Limb (tissue), 2 donors: ENCODE measurements at regions not wholly inside any gene's neighbourhood (a gene's known extent, or its start where the extent isn't known, plus 50 kb on each side); places are given as distances from the start of the nearest gene placed in this dataset.
"Not testable (repeated sequence)": the region's sequence is repeated elsewhere in the genome, so short reads cannot be mapped to it uniquely, and the experiment has no call there.

Experiments used
- DNase-seq, 2 donors: peaks; one replicate each; pipeline ENCODE4 v3.0.0-alpha.2; 2016; ENCODE audit errors: extremely low spot score in 2 of 2

- DNase-seq = not testable (repeated sequence)
Observed at GRCh38 chr21:17219050-17219449, 293.8 kb upstream of the CXADR start.

GRCh38 chr21:17231124-17231523 lies 281.7 kb upstream of the CXADR start:
- no peak for DNase-seq

DNA sequence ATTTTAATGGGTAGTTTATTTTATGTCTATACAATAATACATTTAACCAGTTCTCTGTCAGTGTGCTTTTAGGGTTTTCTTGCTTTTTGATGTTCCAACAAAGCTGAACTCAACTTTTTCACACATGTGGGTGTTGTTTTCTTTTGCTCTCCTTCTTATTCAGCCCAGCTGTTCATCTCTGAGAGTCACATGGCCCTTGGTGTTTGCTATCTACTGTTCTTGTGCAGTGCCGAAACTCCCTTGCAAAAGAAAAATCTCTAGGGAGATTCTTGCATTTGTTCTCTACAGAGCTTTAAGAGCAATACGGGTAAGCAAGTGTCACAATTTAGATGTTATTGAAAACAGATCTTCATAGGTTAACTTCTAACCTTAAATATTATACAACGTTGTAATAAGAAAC lies 281.1 kb upstream of the CXADR start:
- no peak for DNase-seq

GRCh38 chr21:17238468-17238867 lies 274.4 kb upstream of the CXADR start:
- no peak for DNase-seq

- DNase-seq = peak in 1 of 2 donors; percentile 33
Observed at GRCh38 chr21:17250778-17251241, 262.0 kb upstream of the CXADR start.

DNA sequence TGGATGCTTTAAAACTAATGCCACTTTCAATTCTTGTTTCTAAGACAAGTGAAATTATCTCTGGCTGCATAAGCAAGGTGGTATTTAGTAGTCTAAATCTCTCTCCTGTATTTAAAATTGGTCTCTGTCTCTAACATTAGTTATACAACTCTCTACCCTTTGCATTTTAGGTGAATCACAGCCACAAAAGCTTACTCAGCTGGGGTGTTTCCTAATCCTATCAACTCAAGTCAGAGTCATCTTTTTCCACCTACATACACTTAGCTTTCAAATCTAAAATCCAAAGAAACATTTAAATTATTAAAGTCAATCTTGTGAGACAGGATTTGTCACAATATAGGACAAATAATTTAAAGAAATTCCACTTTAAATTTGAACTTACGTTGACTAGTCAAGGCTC lies 255.1 kb upstream of the CXADR start:
- no peak for DNase-seq

DNA sequence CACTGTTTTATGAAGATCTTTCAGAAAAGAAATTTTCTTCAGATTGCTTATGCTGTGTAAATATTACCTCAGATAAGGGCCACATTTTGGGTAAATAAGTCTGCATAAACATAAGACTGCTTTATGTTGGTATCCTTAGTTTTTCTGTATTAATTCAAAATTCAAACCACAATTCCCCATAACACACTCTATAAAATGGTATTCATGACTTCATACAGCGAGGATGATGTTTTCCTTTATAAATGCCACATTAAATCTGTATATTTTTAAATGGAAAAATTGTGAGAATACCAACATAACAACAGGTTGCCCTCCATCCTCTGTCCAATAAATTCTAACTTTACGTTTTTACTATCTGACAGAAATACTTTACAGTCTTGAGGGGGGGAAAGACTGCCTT lies 248.7 kb upstream of the CXADR start:
- DNase-seq = no peak

DNA sequence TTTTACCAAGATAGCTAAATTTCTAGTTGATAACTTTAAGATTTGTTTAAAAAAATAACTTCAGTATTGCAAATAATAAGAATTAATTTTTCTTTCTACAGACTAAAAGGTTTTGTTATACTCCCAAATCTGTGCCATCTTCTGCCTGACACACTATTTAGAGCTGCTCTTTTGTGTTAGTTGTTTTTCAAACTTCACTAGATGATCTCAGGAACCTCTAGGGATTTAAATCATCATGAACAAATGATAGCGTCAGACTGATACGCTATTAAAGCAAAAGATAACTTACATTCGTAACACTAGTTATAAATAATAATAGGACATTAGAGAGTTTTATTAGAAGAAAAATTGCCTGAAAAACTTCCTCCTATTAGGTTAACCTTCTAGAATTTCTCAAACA lies 243.1 kb upstream of the CXADR start:
- no peak for DNase-seq

DNA sequence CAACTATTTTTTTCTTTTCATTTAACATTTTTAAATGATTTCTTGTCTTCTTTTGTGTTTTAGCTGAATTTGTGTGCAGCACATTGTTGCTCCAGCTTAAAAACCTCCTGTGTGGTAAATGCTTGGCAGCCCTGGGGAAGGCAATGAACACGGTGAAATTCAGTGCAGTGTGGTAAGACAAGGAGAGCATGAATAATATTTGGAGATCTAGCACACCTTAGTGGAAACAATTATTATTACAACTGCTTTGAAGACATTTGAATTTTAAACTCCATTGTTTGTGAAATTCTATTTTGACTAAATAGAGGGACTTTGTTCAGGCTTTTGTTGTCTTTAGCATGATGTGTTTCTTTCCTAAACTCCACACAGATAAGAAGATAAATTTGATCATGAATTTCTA lies 242.6 kb upstream of the CXADR start:
- peak; percentile 47 to 78 for DNase-seq

GRCh38 chr21:17279663-17280062 lies 233.2 kb upstream of the CXADR start:
- no peak for DNase-seq

DNA sequence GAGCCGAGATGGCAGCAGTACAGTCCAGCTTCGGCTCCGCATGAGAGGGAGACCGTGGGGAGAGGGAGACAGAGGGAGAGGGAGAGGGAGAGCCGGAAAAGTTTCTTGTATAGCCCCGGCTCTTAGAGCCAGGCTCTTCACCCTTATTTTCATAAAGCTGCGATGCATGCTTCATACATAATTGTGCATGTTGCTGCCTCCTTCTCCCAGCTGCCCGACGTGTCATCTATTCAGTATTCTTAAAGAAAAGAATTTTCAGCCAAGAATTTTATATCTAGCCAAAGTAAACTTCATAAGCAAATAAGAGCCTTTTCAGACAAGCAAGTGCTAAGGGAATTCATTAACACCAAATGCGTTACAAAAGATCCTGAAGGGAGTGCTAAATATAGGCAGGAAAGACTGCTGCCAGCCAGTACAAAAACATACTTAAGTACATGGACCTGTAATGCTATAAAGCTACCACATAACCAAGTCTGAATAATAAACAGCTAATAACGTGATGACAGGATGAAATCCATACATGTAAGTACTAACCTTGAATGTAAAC lies 219.8 kb upstream of the CXADR start:
- DNase-seq = not testable (repeated sequence)

DNA sequence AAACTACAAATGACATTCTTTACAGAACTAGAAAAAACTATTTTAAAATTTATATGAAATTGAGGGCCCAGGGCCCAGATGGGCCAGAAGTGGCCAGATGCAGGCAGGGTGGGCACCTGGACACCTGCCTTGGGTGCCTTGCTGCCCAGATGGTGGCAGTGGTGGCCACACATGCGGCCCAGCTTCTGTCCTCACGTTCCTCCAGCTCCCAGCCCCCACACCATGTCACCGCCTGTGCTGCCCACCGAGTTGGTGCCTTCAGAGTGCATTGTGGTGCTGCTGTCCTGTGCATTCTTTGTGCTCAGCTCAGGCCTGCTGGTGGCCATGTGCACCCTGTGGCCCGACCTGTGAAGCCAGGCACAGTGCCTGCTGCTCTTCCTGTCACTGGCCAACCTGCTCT lies 216.8 kb upstream of the CXADR start:
- DNase-seq = no peak

DNA sequence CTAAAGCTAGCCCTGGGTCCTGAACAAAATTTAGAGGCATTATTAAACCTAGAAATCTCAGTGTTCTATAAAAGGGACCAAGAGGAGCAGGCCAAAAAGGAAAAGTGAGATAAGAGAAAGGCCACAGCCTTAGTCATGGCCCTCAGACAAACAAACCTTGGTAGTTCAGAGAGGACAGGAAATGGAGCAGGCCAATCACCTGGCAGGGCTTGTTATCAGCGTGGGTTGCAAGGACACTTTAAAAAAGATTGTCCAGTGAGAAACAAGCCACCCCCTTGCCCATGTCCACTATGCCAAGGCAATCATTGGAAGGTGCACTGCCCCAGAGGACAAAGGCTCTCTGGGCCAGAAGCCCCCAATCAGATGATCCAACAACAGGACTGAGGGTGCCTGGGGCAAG lies 213.3 kb upstream of the CXADR start:
- DNase-seq = not testable (repeated sequence)

DNA sequence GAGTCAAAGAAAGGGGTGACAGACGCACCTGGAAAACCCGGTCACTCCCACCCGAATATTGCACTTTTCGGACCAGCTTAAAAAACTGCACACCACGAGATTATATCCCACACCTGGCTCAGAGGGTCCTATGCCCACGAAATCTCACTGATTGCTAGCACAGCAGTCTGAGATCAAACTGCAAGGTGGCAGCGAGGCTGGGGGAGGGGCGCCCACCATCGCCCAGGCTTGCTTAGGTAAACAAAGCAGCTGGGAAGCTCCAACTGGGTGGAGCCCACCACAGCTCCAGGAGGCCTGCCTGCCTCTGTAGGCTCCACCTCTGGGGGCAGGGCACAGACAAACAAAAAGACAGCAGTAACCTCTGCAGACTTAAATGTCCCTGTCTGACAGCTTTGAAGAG lies 185.1 kb upstream of the CXADR start:
- DNase-seq = not testable (repeated sequence)

DNA sequence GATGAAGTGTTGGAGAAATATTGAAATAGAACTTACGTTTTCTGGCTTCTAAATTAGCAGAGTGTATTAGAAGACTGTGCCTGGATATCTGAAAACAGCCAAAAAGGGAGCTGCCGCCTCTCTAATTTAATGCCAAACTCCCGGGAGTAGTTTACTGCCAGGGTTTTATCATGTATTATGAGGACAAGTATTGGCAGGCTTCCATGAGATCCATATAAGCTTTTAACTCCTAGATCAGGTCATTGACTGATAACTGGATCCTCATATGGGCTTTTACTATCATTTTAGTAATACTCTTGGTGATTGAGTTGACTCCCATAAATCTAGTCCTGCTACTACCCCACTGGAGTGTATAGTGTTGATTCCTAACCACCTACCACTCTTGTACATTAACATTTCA lies 178.4 kb upstream of the CXADR start:
- DNase-seq = no peak

GRCh38 chr21:17340081-17340480 lies 172.8 kb upstream of the CXADR start:
- DNase-seq = no peak

DNA sequence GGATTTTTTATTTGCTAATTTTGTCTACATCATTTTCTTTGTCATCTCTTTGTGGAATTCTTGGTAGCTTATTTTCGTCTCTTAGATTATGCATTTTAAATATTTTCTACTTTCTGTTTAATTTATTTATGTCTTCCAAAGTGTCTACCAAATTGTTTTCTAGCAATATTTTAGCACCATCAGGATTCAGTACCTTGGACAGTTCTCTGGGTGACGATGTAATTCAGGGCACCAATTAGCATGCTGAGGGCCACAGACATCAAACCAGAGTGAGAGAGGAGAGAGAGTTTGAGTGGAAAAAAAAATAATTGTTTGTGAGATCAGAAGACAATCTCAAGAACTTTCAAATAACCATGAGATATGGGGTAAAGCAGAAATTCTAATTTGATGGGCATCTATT lies 169.8 kb upstream of the CXADR start:
- DNase-seq = no peak

DNA sequence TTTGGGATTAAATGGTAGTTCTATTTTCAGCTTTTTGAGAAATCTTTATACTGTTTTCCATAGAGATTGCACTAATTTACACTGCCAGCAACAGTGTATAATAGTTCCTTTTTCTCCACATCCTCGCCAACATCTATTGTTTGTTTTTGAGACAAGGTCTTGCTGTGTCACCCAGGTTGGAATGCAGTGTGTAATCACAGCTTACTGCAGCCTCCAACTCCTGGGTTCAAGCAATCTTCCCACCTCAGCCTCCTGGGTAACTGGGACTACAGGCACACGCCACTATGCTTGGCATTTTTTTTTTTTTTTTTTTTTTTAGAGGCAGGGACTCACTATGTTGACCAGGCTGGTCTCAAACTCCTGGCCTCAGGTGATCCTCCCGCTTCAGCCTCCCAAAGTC lies 164.5 kb upstream of the CXADR start:
- DNase-seq = no peak

DNA sequence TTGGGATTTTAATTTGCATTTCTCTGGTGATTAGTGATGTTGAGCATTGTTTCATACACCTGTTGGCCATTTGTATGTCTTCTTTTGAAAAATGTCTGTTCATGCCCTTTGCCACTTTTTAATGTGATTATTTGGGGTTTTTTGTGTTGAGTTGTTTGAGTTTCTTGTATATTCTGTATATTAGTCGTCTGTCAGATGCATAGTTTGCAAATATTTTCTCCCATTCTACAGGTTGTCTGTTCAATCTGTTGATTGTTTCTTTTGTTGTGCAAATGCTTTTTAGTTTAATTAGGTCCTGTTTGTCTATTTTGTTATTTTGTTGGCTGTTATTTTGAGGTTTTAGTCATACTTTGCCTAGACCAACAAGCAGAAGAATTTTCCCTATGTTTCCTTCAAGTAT lies 164.0 kb upstream of the CXADR start:
- no peak for DNase-seq

- no peak for DNase-seq
Observed at GRCh38 chr21:17351766-17352165, 161.1 kb upstream of the CXADR start.

GRCh38 chr21:17352996-17353655 lies 159.7 kb upstream of the CXADR start:
- peak in 1 of 2 donors; percentile 40 for DNase-seq

- DNase-seq = no peak
Observed at GRCh38 chr21:17359781-17360180, 153.1 kb upstream of the CXADR start.

GRCh38 chr21:17368748-17369363 lies 144.0 kb upstream of the CXADR start:
- DNase-seq = no peak
